ENCODE measurements at regions not wholly inside any gene's neighbourhood (a gene's known extent, or its start where the extent isn't known, plus 50 kb on each side); places are given as distances from the start of the nearest gene placed in this dataset.
"Not testable (repeated sequence)": the region's sequence is repeated elsewhere in the genome, so short reads cannot be mapped to it uniquely, and the experiment has no call there.

- Histone ChIP-seq H3K4me3 (ENCODE audit: low read length) (no peak overlapping the region), H2BK120ac (ENCODE audit: low read depth, low read length) (no peak overlapping the region), H3K36me3 (ENCODE audit: control insufficient read depth, insufficient read depth, low read length) (no peaks in the 10 kb centered on the region), H2BK15ac (replicated peaks; ENCODE audit: low read depth) (no peak overlapping the region), H4K5ac (ENCODE audit: low read length) (no peak overlapping the region), H3K23ac (ENCODE audit: low read length) (no peak overlapping the region), H3K4ac (ENCODE audit: low read depth, low read length) (no peak overlapping the region), H3K79me2 (ENCODE audit: control insufficient read depth, insufficient read depth, low read length) (no peaks in the 10 kb centered on the region), H3K4me1 (ENCODE audit: control insufficient read depth, low read depth, low read length) (no peaks in the 10 kb centered on the region), H3K4me2 (ENCODE audit: low read length) (no peak overlapping the region), H3K9ac (ENCODE audit: low read length) (no peak overlapping the region), H3K18ac (ENCODE audit: low read length) (no peak overlapping the region), H3K27me3 (ENCODE audit: insufficient read depth, low read length, poor library complexity) (no peaks in the 10 kb centered on the region), H2BK5ac (ENCODE audit: low read length) (no peak overlapping the region), H3K79me1 (ENCODE audit: low read length) (no peaks in the 10 kb centered on the region), H4K8ac (ENCODE audit: low read depth, low read length) (no peak overlapping the region), H2AK5ac (ENCODE audit: low read length) (no peak overlapping the region), H3K27ac (ENCODE audit: low read depth, low read length) (no peak overlapping the region), H3K56ac (ENCODE audit: low read length) (no peak overlapping the region)
- DNase-seq: no peak
Observed at GRCh38 chrX:96578781-96579180, 105.9 kb upstream of the DIAPH2 start.

GRCh38 chrX:96579252-96579651, 105.4 kb upstream of the DIAPH2 start:
- no peak overlapping the region for H3K18ac ChIP-seq (ENCODE audit: low read length)
- H4K8ac ChIP-seq (ENCODE audit: low read depth, low read length): no peak overlapping the region
- no peak overlapping the region for H3K4ac ChIP-seq (ENCODE audit: low read depth, low read length)
- H3K4me1 ChIP-seq (ENCODE audit: control insufficient read depth, low read depth, low read length): no peaks in the 10 kb centered on the region
- H3K79me1 ChIP-seq (ENCODE audit: low read length): no peaks in the 10 kb centered on the region
- H2BK15ac ChIP-seq (replicated peaks; ENCODE audit: low read depth): no peak overlapping the region
- no peak overlapping the region for H3K27ac ChIP-seq (ENCODE audit: low read depth, low read length)
- H3K4me2 ChIP-seq (ENCODE audit: low read length): no peak overlapping the region
- no peak overlapping the region for H2BK120ac ChIP-seq (ENCODE audit: low read depth, low read length)
- H3K9ac ChIP-seq (ENCODE audit: low read length): no peak overlapping the region
- H3K36me3 ChIP-seq (ENCODE audit: control insufficient read depth, insufficient read depth, low read length): no peaks in the 10 kb centered on the region
- no peak for DNase-seq
- H2AK5ac ChIP-seq (ENCODE audit: low read length): no peak overlapping the region
- H3K56ac ChIP-seq (ENCODE audit: low read length): no peak overlapping the region
- H3K23ac ChIP-seq (ENCODE audit: low read length): no peak overlapping the region
- no peak overlapping the region for H4K5ac ChIP-seq (ENCODE audit: low read length)
- no peaks in the 10 kb centered on the region for H3K27me3 ChIP-seq (ENCODE audit: insufficient read depth, low read length, poor library complexity)
- no peaks in the 10 kb centered on the region for H3K79me2 ChIP-seq (ENCODE audit: control insufficient read depth, insufficient read depth, low read length)
- no peak overlapping the region for H2BK5ac ChIP-seq (ENCODE audit: low read length)
- no peak overlapping the region for H3K4me3 ChIP-seq (ENCODE audit: low read length)

- no peak overlapping the region for H3K23ac ChIP-seq (ENCODE audit: low read length)
- H3K4me3 ChIP-seq (ENCODE audit: low read length): no peak overlapping the region
- no peaks in the 10 kb centered on the region for H3K36me3 ChIP-seq (ENCODE audit: control insufficient read depth, insufficient read depth, low read length)
- H3K4me2 ChIP-seq (ENCODE audit: low read length): no peak overlapping the region
- H3K27ac ChIP-seq (ENCODE audit: low read depth, low read length): no peak overlapping the region
- no peak overlapping the region for H2BK5ac ChIP-seq (ENCODE audit: low read length)
- H3K4ac ChIP-seq (ENCODE audit: low read depth, low read length): no peak overlapping the region
- H2BK15ac ChIP-seq (replicated peaks; ENCODE audit: low read depth): no peak overlapping the region
- H4K8ac ChIP-seq (ENCODE audit: low read depth, low read length): no peak overlapping the region
- H3K79me1 ChIP-seq (ENCODE audit: low read length): no peaks in the 10 kb centered on the region
- no peak overlapping the region for H2BK120ac ChIP-seq (ENCODE audit: low read depth, low read length)
- H2AK5ac ChIP-seq (ENCODE audit: low read length): no peak overlapping the region
- no peak overlapping the region for H3K56ac ChIP-seq (ENCODE audit: low read length)
- WGBS (ENCODE audit: extremely low coverage, insufficient coverage, low lambda C conversion rate): no CpG with 5 or more reads among the region's 2 CpGs
- no peaks in the 10 kb centered on the region for H3K4me1 ChIP-seq (ENCODE audit: control insufficient read depth, low read depth, low read length)
- H4K5ac ChIP-seq (ENCODE audit: low read length): no peak overlapping the region
- H3K79me2 ChIP-seq (ENCODE audit: control insufficient read depth, insufficient read depth, low read length): no peaks in the 10 kb centered on the region
- no peak overlapping the region for H3K18ac ChIP-seq (ENCODE audit: low read length)
- no peaks in the 10 kb centered on the region for H3K27me3 ChIP-seq (ENCODE audit: insufficient read depth, low read length, poor library complexity)
- no peak overlapping the region for H3K9ac ChIP-seq (ENCODE audit: low read length)
- no peak for DNase-seq
Observed at GRCh38 chrX:96590403-96590802, 94.2 kb upstream of the DIAPH2 start.

- Histone ChIP-seq H4K8ac (ENCODE audit: low read depth, low read length) (no peak overlapping the region), H3K4me3 (ENCODE audit: low read length) (no peak overlapping the region), H4K5ac (ENCODE audit: low read length) (no peak overlapping the region), H3K56ac (ENCODE audit: low read length) (no peak overlapping the region), H3K9ac (ENCODE audit: low read length) (no peak overlapping the region), H3K79me1 (ENCODE audit: low read length) (no peaks in the 10 kb centered on the region), H3K4me1 (ENCODE audit: control insufficient read depth, low read depth, low read length) (no peaks in the 10 kb centered on the region), H3K4ac (ENCODE audit: low read depth, low read length) (no peak overlapping the region), H3K18ac (ENCODE audit: low read length) (no peak overlapping the region), H3K23ac (ENCODE audit: low read length) (no peak overlapping the region), H2AK5ac (ENCODE audit: low read length) (no peak overlapping the region), H3K79me2 (ENCODE audit: control insufficient read depth, insufficient read depth, low read length) (no peaks in the 10 kb centered on the region), H2BK5ac (ENCODE audit: low read length) (no peak overlapping the region), H2BK15ac (replicated peaks; ENCODE audit: low read depth) (no peak overlapping the region), H3K27me3 (ENCODE audit: insufficient read depth, low read length, poor library complexity) (no peaks in the 10 kb centered on the region), H3K36me3 (ENCODE audit: control insufficient read depth, insufficient read depth, low read length) (no peaks in the 10 kb centered on the region), H2BK120ac (ENCODE audit: low read depth, low read length) (no peak overlapping the region), H3K4me2 (ENCODE audit: low read length) (no peak overlapping the region), H3K27ac (ENCODE audit: low read depth, low read length) (no peak overlapping the region)
- no CpG with 5 or more reads among the region's 4 CpGs for WGBS (ENCODE audit: extremely low coverage, insufficient coverage, low lambda C conversion rate)
- no peak for DNase-seq
Observed at GRCh38 chrX:96591421-96591820, 93.2 kb upstream of the DIAPH2 start.

- H3K27me3 ChIP-seq (ENCODE audit: insufficient read depth, low read length, poor library complexity); DNase-seq; H3K4me2 ChIP-seq (ENCODE audit: low read length); H3K4me1 ChIP-seq (ENCODE audit: control insufficient read depth, low read depth, low read length); H3K4ac ChIP-seq (ENCODE audit: low read depth, low read length); H2BK5ac ChIP-seq (ENCODE audit: low read length); H3K79me1 ChIP-seq (ENCODE audit: low read length); H3K23ac ChIP-seq (ENCODE audit: low read length); H4K8ac ChIP-seq (ENCODE audit: low read depth, low read length); H3K18ac ChIP-seq (ENCODE audit: low read length); H2BK120ac ChIP-seq (ENCODE audit: low read depth, low read length); H3K56ac ChIP-seq (ENCODE audit: low read length); H2BK15ac ChIP-seq (replicated peaks; ENCODE audit: low read depth); H3K4me3 ChIP-seq (ENCODE audit: low read length); H2AK5ac ChIP-seq (ENCODE audit: low read length); H3K27ac ChIP-seq (ENCODE audit: low read depth, low read length); H3K79me2 ChIP-seq (ENCODE audit: control insufficient read depth, insufficient read depth, low read length); H3K36me3 ChIP-seq (ENCODE audit: control insufficient read depth, insufficient read depth, low read length); H4K5ac ChIP-seq (ENCODE audit: low read length); H3K9ac ChIP-seq (ENCODE audit: low read length): not testable (repeated sequence)
- no CpG with 5 or more reads among the region's 9 CpGs for WGBS (ENCODE audit: extremely low coverage, insufficient coverage, low lambda C conversion rate)
Observed at GRCh38 chrX:96597847-96598246, 86.8 kb upstream of the DIAPH2 start.

- no CpG with 5 or more reads among the region's 3 CpGs for WGBS (ENCODE audit: extremely low coverage, insufficient coverage, low lambda C conversion rate)
- peak; percentile 65 for DNase-seq
- H3K23ac ChIP-seq (ENCODE audit: low read length): no peak overlapping the region
Observed at GRCh38 chrX:96611619-96612362, 72.9 kb upstream of the DIAPH2 start.

More at GRCh38 chrX:96611619-96612362, 72.9 kb upstream of the DIAPH2 start:
- Histone ChIP-seq H3K27ac (ENCODE audit: low read depth, low read length) (no peak overlapping the region), H4K5ac (ENCODE audit: low read length) (no peak overlapping the region), H2BK5ac (ENCODE audit: low read length) (no peak overlapping the region), H3K18ac (ENCODE audit: low read length) (no peak overlapping the region), H3K56ac (ENCODE audit: low read length) (no peak overlapping the region), H3K79me1 (ENCODE audit: low read length) (no peaks in the 10 kb centered on the region), H3K9ac (ENCODE audit: low read length) (no peak overlapping the region), H3K36me3 (ENCODE audit: control insufficient read depth, insufficient read depth, low read length) (no peaks in the 10 kb centered on the region), H2AK5ac (ENCODE audit: low read length) (no peak overlapping the region), H3K79me2 (ENCODE audit: control insufficient read depth, insufficient read depth, low read length) (no peaks in the 10 kb centered on the region), H3K4me1 (ENCODE audit: control insufficient read depth, low read depth, low read length) (no peaks in the 10 kb centered on the region), H3K4ac (ENCODE audit: low read depth, low read length) (no peak overlapping the region), H2BK15ac (replicated peaks; ENCODE audit: low read depth) (no peak overlapping the region), H4K8ac (ENCODE audit: low read depth, low read length) (no peak overlapping the region), H3K4me2 (ENCODE audit: low read length) (no peak overlapping the region), H3K27me3 (ENCODE audit: insufficient read depth, low read length, poor library complexity) (no peaks in the 10 kb centered on the region), H2BK120ac (ENCODE audit: low read depth, low read length) (no peak overlapping the region), H3K4me3 (ENCODE audit: low read length) (no peak overlapping the region)
